SW480 (cell line): ENCODE measurements at regions not wholly inside any gene's neighbourhood (a gene's known extent, or its start where the extent isn't known, plus 50 kb on each side); places are given as distances from the start of the nearest gene placed in this dataset.
"Not testable (repeated sequence)": the region's sequence is repeated elsewhere in the genome, so short reads cannot be mapped to it uniquely, and the experiment has no call there.

Experiments used
- DNase-seq: peaks from one replicate; pipeline ENCODE4 v3.0.0-alpha.2; 2016; ENCODE audit warnings: low spot score

- DNase-seq: not testable (repeated sequence)
Observed at GRCh38 chr3:110001905-110002304, 664.6 kb upstream of the DPPA4 start.

- DNase-seq: no peak
Observed at GRCh38 chr3:110006913-110007312, 669.6 kb upstream of the DPPA4 start.

- DNase-seq: no peak
Observed at GRCh38 chr3:110015231-110015963, 678.1 kb upstream of the DPPA4 start.

GRCh38 chr3:110016235-110016815, 679.0 kb upstream of the DPPA4 start:
- DNase-seq: no peak

- DNase-seq: no peak
Observed at GRCh38 chr3:110017304-110017703, 680.0 kb upstream of the DPPA4 start.

GRCh38 chr3:110021659-110022058, 684.3 kb upstream of the DPPA4 start:
- DNase-seq: no peak

- DNase-seq: not testable (repeated sequence)
Observed at GRCh38 chr3:110023022-110023421, 685.7 kb upstream of the DPPA4 start.

- no peak for DNase-seq
Observed at GRCh38 chr3:110026421-110026820, 689.1 kb upstream of the DPPA4 start.

- no peak for DNase-seq
Observed at GRCh38 chr3:110027446-110028080, 690.2 kb upstream of the DPPA4 start.

- DNase-seq: no peak
Observed at GRCh38 chr3:110031975-110032374, 694.6 kb upstream of the DPPA4 start.

- no peak for DNase-seq
Observed at GRCh38 chr3:110059431-110059830, 722.1 kb upstream of the DPPA4 start.

GRCh38 chr3:110062716-110063115, 725.4 kb upstream of the DPPA4 start:
- no peak for DNase-seq

GRCh38 chr3:110063178-110063577, 725.8 kb upstream of the DPPA4 start:
- DNase-seq: no peak

GRCh38 chr3:110066206-110066605, 728.9 kb upstream of the DPPA4 start:
- DNase-seq: no peak

GRCh38 chr3:110067527-110067926, 730.2 kb upstream of the DPPA4 start:
- DNase-seq: no peak

GRCh38 chr3:110069761-110070160, 732.4 kb upstream of the DPPA4 start:
- no peak for DNase-seq

GRCh38 chr3:110070161-110070916, 733.0 kb upstream of the DPPA4 start:
- DNase-seq: no peak

GRCh38 chr3:110074095-110074494, 736.7 kb upstream of the DPPA4 start:
- DNase-seq: no peak

GRCh38 chr3:110077093-110077492, 739.7 kb upstream of the DPPA4 start:
- no peak for DNase-seq

GRCh38 chr3:110093411-110093810, 756.1 kb upstream of the DPPA4 start:
- DNase-seq: no peak

- no peak for DNase-seq
Observed at GRCh38 chr3:110093812-110094401, 756.6 kb upstream of the DPPA4 start.

GRCh38 chr3:110099711-110100110, 762.4 kb upstream of the DPPA4 start:
- no peak for DNase-seq
